ENCODE measurements at regions not wholly inside any gene's neighbourhood (a gene's known extent, or its start where the extent isn't known, plus 50 kb on each side); places are given as distances from the start of the nearest gene placed in this dataset.

DNA sequence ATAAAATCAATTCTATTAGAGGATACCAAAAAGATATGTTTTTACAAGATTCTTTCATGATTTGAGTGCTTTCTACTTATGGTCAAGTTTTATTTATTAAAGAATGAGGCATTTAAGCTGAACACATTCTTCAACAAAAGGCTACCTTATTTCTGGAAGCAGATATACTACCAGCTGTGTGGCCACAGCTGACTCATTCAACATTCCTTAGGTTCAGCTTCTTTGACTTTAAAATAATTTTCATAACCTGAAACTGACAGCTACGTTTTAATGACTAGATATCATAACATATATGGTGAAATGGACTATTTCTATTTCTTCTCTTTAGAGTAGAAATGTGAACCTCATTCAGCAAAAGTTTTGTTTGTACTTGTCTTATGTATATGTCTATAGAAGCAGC, 414.2 kb upstream of the SEMA3C start:
- TF ChIP-seq, protein P1, sequence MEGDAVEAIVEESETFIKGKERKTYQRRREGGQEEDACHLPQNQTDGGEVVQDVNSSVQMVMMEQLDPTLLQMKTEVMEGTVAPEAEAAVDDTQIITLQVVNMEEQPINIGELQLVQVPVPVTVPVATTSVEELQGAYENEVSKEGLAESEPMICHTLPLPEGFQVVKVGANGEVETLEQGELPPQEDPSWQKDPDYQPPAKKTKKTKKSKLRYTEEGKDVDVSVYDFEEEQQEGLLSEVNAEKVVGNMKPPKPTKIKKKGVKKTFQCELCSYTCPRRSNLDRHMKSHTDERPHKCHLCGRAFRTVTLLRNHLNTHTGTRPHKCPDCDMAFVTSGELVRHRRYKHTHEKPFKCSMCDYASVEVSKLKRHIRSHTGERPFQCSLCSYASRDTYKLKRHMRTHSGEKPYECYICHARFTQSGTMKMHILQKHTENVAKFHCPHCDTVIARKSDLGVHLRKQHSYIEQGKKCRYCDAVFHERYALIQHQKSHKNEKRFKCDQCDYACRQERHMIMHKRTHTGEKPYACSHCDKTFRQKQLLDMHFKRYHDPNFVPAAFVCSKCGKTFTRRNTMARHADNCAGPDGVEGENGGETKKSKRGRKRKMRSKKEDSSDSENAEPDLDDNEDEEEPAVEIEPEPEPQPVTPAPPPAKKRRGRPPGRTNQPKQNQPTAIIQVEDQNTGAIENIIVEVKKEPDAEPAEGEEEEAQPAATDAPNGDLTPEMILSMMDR (IDR thresholded peaks at IDR 0.05) = no peak
- TF ChIP-seq POLR2A (IDR thresholded peaks at IDR 0.05) (no peak), EP300 (IDR thresholded peaks at IDR 0.05) (no peak)

Measured in sigmoid colon (tissue), 4 donors.